ENCODE measurements at regions not wholly inside any gene's neighbourhood (a gene's known extent, or its start where the extent isn't known, plus 50 kb on each side); places are given as distances from the start of the nearest gene placed in this dataset.

GRCh38 chr17:59505610-59506276 is 59.7 kb upstream of the DHX40 start (continued):
- 0 out of 2 replicates have a peak, but pooled peaks have one; percentile 45 for TF ChIP-seq ZNF276 (CRISPR knock-in tag; IDR thresholded peaks at IDR 0.05; ENCODE audit: low read depth)
- no peak for TF ChIP-seq ZNF704 (CRISPR knock-in tag; IDR thresholded peaks at IDR 0.05; ENCODE audit: borderline replicate concordance)
- TF ChIP-seq THAP11 (CRISPR knock-in tag; IDR thresholded peaks at IDR 0.05), result 0 out of 2 replicates have a peak, but pooled peaks have one; percentile 11
- peak; percentile 55; the same call in 1 of the 2 replicates for TF ChIP-seq YEATS4 (CRISPR knock-in tag; IDR thresholded peaks at IDR 0.05; ENCODE audit: borderline replicate concordance)
- TF ChIP-seq CEBPG (CRISPR knock-in tag; IDR thresholded peaks at IDR 0.05), result peak; percentile 92
- TF ChIP-seq KDM3A (CRISPR knock-in tag; IDR thresholded peaks at IDR 0.05; ENCODE audit: low read depth), result no peak
- no peak for TF ChIP-seq MBD4 (IDR thresholded peaks at IDR 0.05; ENCODE audit: borderline replicate concordance, low read length)
- peak; percentile 39; the same call in 1 of the 2 replicates for TF ChIP-seq ERF (CRISPR knock-in tag; IDR thresholded peaks at IDR 0.05)
- TF ChIP-seq MEIS1 (CRISPR knock-in tag; IDR thresholded peaks at IDR 0.05; ENCODE audit: borderline replicate concordance), result peak; percentile 38; the same call in 1 of the 2 replicates
- no peak for TF ChIP-seq KLF16 (CRISPR knock-in tag; IDR thresholded peaks at IDR 0.05)
- TF ChIP-seq ZMAT3 (CRISPR knock-in tag; conservative IDR thresholded peaks at IDR 0.05), result no peak
- peak; percentile 41; the same call in 1 of the 2 replicates for TF ChIP-seq TBX2 (CRISPR knock-in tag; IDR thresholded peaks at IDR 0.05; ENCODE audit: borderline replicate concordance)
- no peak for TF ChIP-seq HNF1A (IDR thresholded peaks at IDR 0.05; ENCODE audit: low read depth)
- TF ChIP-seq HNF1A (CRISPR knock-in tag; IDR thresholded peaks at IDR 0.05; ENCODE audit: borderline replicate concordance), result 0 out of 2 replicates have a peak, but pooled peaks have one; percentile 17
- no peak for TF ChIP-seq ZNF503 (CRISPR knock-in tag; IDR thresholded peaks at IDR 0.05)
- TF ChIP-seq XBP1 (CRISPR knock-in tag; IDR thresholded peaks at IDR 0.05), result no peak
- peak; percentile 60 for TF ChIP-seq ZMYM4 (CRISPR knock-in tag; IDR thresholded peaks at IDR 0.05)
- TF ChIP-seq THAP7 (CRISPR knock-in tag; IDR thresholded peaks at IDR 0.05), result no peak
- TF ChIP-seq JUN (CRISPR knock-in tag; IDR thresholded peaks at IDR 0.05), result 0 out of 2 replicates have a peak, but pooled peaks have one; percentile 42
- TF ChIP-seq NR2C2 (CRISPR knock-in tag; IDR thresholded peaks at IDR 0.05; ENCODE audit: borderline replicate concordance), result peak; percentile 45; the same call in 1 of the 2 replicates
